PC-9 (cell line): ENCODE measurements at regions not wholly inside any gene's neighbourhood (a gene's known extent, or its start where the extent isn't known, plus 50 kb on each side); places are given as distances from the start of the nearest gene placed in this dataset.

Source experiments
- BruUV-seq: library from RNA; stranded (reverse); fragments of 400-500 nt; replicated peaks from 2 replicates; lab custom pipeline; 2021; lab: Mats Ljungman, UMichigan
- CTCF ChIA-PET: fragments of 300-600 bp; sonication (Branson Sonifier 250); formaldehyde crosslinking; loops from one replicate; lab custom pipeline; 2022; ENCODE audit warnings: antibody characterized with exemption; lab: Charles Lee
- POLR2A ChIA-PET: fragments of 300-600 bp; sonication (Branson Sonifier 250); formaldehyde crosslinking; loops from one replicate; lab custom pipeline; 2022; ENCODE audit warnings: antibody characterized with exemption; ENCODE audit not compliant: unreplicated experiment; lab: Charles Lee
- DNase-seq, 2 experiments: peaks; one replicate each; pipeline versions ENCODE4 v3.0.0 to v3.0.0-alpha.2; 2015 to 2022; ENCODE audit warnings: mixed read lengths in 1 of 2
- H2AFZ ChIP-seq: fragments of 200-600 bp; sonication (generic); 2 replicates; pipeline ENCODE4 v1.8.1; 2017; ENCODE audit warnings: antibody characterized with exemption
- H3F3A ChIP-seq: fragments of 200-600 bp; sonication (generic); 2 replicates; pipeline ENCODE4 v1.8.1; 2017; ENCODE audit warnings: antibody characterized with exemption, mild to moderate bottlenecking, low read depth; ENCODE audit not compliant: insufficient read depth
- H3K27ac ChIP-seq: fragments of 200-600 bp; sonication (generic); 2 replicates; pipeline ENCODE4 v1.6.1; 2016; ENCODE audit warnings: mixed run types
- H3K27me3 ChIP-seq: fragments of 200-600 bp; sonication (generic); 2 replicates; pipeline ENCODE4 v1.6.1; 2016; ENCODE audit warnings: low read depth, mixed run types; ENCODE audit not compliant: insufficient read depth
- H3K36me3 ChIP-seq: fragments of 200-600 bp; sonication (generic); 2 replicates; pipeline ENCODE4 v1.6.1; 2016; ENCODE audit warnings: low read depth, mixed run types
- H3K4me1 ChIP-seq: fragments of 200-600 bp; sonication (generic); replicated peaks from 2 replicates; pipeline ENCODE4 v1.6.1; 2016; ENCODE audit warnings: mixed run types; ENCODE audit not compliant: insufficient read depth
- H3K4me2 ChIP-seq: fragments of 200-600 bp; sonication (generic); 2 replicates; pipeline ENCODE4 v1.6.1; 2017; ENCODE audit warnings: mixed run types
- H3K4me3 ChIP-seq: fragments of 200-600 bp; sonication (generic); 2 replicates; pipeline ENCODE4 v1.6.1; 2016; ENCODE audit warnings: mixed run types
- H3K79me2 ChIP-seq: fragments of 200-600 bp; sonication (generic); 2 replicates; pipeline ENCODE4 v1.6.1; 2017; ENCODE audit warnings: low read depth, mixed run types
- H3K9me2 ChIP-seq: fragments of 200-600 bp; sonication (generic); 2 replicates; pipeline ENCODE4 v1.8.1; 2017; ENCODE audit warnings: mild to moderate bottlenecking; ENCODE audit not compliant: insufficient read depth
- H3K9me3 ChIP-seq: fragments of 200-600 bp; sonication (generic); 2 replicates; pipeline ENCODE4 v1.8.1; 2016; ENCODE audit warnings: low read depth; ENCODE audit not compliant: insufficient read depth
- H4K20me1 ChIP-seq: fragments of 200-600 bp; sonication (generic); 2 replicates; pipeline ENCODE4 v1.8.1; 2017; ENCODE audit not compliant: insufficient read depth
- EZH2 ChIP-seq: fragments of 200-600 bp; sonication (generic); IDR thresholded peaks from 2 replicates; pipeline ENCODE4 v1.8.0; 2017; ENCODE audit warnings: antibody characterized with exemption, low read depth
- intact Hi-C: fragments of 100-400 bp; cut with micrococcal nuclease; formaldehyde crosslinking; loops from one replicate; pipeline ENCODE4 v1.10.0; 2022; ENCODE audit not compliant: unreplicated experiment
- TF ChIP-seq, protein P1 (sequence below): fragments of 200-600 bp; sonication (generic); conservative IDR thresholded peaks from 2 replicates; pipeline ENCODE4 v1.6.1; 2017; ENCODE audit warnings: mixed run types, antibody characterized with exemption, mild to moderate bottlenecking, moderate library complexity

GRCh38 chr14:55741240-55741639 lies 161.2 kb downstream of the KTN1 start:
- Histone ChIP-seq H3K4me2 (no peak overlapping the region), H4K20me1 (no peaks in the 10 kb centered on the region), H3K9me2 (no peaks in the 10 kb centered on the region), H3K4me3 (no peak overlapping the region), H3K79me2 (no peaks in the 10 kb centered on the region), H3F3A (no peaks in the 10 kb centered on the region), H3K9me3 (peaks cover 2% of the 10 kb centered on the region; the same call in 1 of the 2 replicates), H3K27me3 (no peaks in the 10 kb centered on the region), H2AFZ (no peak overlapping the region), H3K27ac (no peak overlapping the region), H3K36me3 (no peaks in the 10 kb centered on the region), H3K4me1 (peaks cover 8% of the 10 kb centered on the region; the same call in 1 of the 2 replicates)
- no peak for DNase-seq
- TF ChIP-seq, protein P1, sequence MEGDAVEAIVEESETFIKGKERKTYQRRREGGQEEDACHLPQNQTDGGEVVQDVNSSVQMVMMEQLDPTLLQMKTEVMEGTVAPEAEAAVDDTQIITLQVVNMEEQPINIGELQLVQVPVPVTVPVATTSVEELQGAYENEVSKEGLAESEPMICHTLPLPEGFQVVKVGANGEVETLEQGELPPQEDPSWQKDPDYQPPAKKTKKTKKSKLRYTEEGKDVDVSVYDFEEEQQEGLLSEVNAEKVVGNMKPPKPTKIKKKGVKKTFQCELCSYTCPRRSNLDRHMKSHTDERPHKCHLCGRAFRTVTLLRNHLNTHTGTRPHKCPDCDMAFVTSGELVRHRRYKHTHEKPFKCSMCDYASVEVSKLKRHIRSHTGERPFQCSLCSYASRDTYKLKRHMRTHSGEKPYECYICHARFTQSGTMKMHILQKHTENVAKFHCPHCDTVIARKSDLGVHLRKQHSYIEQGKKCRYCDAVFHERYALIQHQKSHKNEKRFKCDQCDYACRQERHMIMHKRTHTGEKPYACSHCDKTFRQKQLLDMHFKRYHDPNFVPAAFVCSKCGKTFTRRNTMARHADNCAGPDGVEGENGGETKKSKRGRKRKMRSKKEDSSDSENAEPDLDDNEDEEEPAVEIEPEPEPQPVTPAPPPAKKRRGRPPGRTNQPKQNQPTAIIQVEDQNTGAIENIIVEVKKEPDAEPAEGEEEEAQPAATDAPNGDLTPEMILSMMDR = no peak
- TF ChIP-seq EZH2 = no peak
- POLR2A ChIA-PET = no interaction called here
- CTCF ChIA-PET = interaction anchor here (0.6 kb wide), 1 partner anchor 590 kb away, joined by 5 read pairs; no protein-coding TSS in a partner anchor
- intact Hi-C loops = no loop called here
- BruUV-seq = no TSS peak

DNA sequence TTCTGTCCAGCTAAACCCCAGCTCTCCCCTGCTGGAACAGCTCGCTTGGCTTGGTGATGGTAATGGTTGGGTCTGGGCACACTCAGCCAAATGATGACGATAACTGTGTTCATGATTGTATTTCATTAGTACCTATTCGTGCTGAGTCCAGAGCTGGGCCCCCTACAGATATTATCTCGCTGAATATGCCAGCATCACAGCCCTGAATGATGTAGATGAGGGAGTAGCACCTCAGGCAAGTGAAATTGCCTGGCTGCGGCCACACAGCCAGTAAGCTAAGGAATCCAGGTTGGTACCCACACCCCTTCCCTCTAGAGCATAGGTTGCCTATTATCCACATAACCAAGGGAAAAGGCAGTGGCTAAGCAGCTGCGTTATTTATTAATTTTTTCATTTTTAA lies 163.5 kb downstream of the KTN1 start:
- Histone ChIP-seq H3K9me3 (no peaks in the 10 kb centered on the region), H3K4me2 (no peak overlapping the region), H2AFZ (no peak overlapping the region), H3K79me2 (no peaks in the 10 kb centered on the region), H3K27ac (no peak overlapping the region), H3K27me3 (no peaks in the 10 kb centered on the region), H4K20me1 (no peaks in the 10 kb centered on the region), H3F3A (0 out of 2 replicates have a peak, but pooled peaks cover under 1% of the 10 kb centered on the region), H3K4me3 (no peak overlapping the region), H3K4me1 (peaks cover 26% of the 10 kb centered on the region), H3K36me3 (no peaks in the 10 kb centered on the region), H3K9me2 (no peaks in the 10 kb centered on the region)
- DNase-seq = no peak
- TF ChIP-seq, protein P1 = no peak
- no peak for TF ChIP-seq EZH2
- intact Hi-C loops = no loop called here
- BruUV-seq = no TSS peak
- POLR2A ChIA-PET = no interaction called here
- CTCF ChIA-PET = no interaction called here

DNA sequence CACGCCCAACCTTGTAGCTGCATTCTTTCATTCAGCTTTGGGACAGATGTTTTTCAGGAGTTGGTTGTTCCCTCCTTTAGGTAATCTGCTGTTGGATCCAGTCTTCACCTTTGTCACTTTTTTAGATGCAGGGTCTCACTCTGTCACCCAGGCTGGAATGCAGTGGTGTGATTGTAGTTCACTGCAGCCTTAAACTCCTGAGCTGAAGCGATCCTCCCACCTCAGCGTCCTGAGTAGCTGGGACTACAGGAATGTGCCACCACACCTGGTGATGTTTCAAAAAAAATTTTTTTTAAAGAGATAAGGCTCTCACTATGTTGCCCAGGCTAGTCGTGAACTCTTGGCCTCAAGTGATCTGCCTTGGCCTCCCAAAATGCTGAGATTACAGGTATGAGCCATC lies 164.3 kb downstream of the KTN1 start:
- intact Hi-C loops = no loop called here
- H3K4me1 ChIP-seq = peaks cover 34% of the 10 kb centered on the region
- H3K9me2 ChIP-seq = no peaks in the 10 kb centered on the region
- H3K36me3 ChIP-seq = no peaks in the 10 kb centered on the region
- no peaks in the 10 kb centered on the region for H3K79me2 ChIP-seq
- no peak for TF ChIP-seq EZH2
- TF ChIP-seq, protein P1 = no peak
- no TSS peak for BruUV-seq
- H4K20me1 ChIP-seq = no peaks in the 10 kb centered on the region
- H2AFZ ChIP-seq = no peak overlapping the region
- POLR2A ChIA-PET = no interaction called here
- CTCF ChIA-PET = no interaction called here
- H3K9me3 ChIP-seq = no peaks in the 10 kb centered on the region
- no peak for DNase-seq
- H3K27me3 ChIP-seq = no peaks in the 10 kb centered on the region
- H3K27ac ChIP-seq = no peak overlapping the region
- H3K4me3 ChIP-seq = no peak overlapping the region
- peaks cover 8% of the 10 kb centered on the region; the same call in 1 of the 2 replicates for H3F3A ChIP-seq
- H3K4me2 ChIP-seq = no peak overlapping the region
